NCI-H460 (cell line): ENCODE measurements at regions not wholly inside any gene's neighbourhood (a gene's known extent, or its start where the extent isn't known, plus 50 kb on each side); places are given as distances from the start of the nearest gene placed in this dataset.

Source experiments
- DNase-seq: peaks from one replicate; pipeline ENCODE4 v3.0.0-alpha.2; 2016; ENCODE audit warnings: low read depth; ENCODE audit errors: extremely low read depth

- no peak for DNase-seq
These were observed 72.8 kb upstream of the PRR20G start for GRCh38 chr3:127360647-127361046.

- DNase-seq, result no peak
These were observed 70.8 kb upstream of the PRR20G start for GRCh38 chr3:127358641-127359040.

- no peak for DNase-seq
These were observed 68.5 kb upstream of the PRR20G start for GRCh38 chr3:127356381-127356780.

- no peak for DNase-seq
These were observed 66.9 kb upstream of the PRR20G start for GRCh38 chr3:127354761-127355160.

DNA sequence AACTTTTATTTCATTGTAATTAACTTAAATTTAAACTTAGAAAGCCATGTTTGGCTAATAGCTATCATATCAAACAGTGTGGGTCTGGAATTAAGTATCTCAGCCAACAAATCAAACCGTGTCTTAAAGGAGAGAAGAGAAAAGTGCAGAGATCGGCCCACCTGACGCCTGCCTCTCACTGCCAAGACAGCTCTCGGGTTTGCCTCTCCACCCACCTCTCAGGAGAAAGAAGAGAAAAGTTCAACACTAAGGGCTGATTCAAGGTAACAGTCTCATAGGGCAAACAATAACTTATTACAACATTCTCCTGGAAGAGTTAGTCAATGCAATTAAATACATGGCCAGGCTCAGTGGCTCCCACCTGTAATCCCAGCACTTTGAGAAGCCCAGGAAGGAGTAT lies 64.8 kb upstream of the PRR20G start:
- no peak for DNase-seq

- no peak for DNase-seq
These were observed 64.0 kb upstream of the PRR20G start for GRCh38 chr3:127351775-127352350.

GRCh38 chr3:127351321-127351720 lies 63.5 kb upstream of the PRR20G start:
- DNase-seq, result no peak

GRCh38 chr3:127350172-127351050 lies 62.6 kb upstream of the PRR20G start:
- no peak for DNase-seq

DNA sequence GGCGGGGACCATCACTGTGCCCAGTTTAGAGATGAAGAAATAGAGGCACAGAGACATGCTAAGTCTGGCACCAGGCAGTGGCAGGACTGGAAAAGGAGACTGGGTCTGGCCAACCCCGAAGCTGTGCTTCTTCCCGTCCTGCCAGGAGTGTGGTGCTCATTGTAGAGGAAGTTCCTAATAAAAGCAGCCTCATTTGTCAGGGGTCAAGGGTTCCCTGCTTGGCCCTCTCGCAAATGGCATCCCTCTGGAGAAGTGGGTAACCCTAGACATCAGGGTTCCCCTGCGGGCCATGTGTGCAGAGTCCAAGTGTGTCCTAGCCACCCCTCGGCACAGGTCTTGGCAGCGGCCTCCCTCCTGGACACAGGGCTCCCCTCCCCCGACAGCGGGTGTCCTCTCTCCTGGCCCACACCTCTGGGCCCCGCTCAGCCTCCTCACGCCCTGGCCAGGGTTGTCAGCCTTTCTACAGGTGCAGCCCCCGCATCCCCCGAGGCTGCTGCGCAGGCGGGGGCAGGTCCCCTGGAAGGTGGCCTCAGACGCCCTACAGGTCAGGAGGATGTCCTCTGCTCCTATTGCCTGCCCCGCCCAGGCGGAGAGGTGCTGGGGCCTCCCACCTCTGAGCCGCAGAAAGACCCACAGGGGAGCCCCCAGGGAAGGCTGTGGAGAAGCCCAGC lies 61.8 kb upstream of the PRR20G start:
- DNase-seq, result no peak

GRCh38 chr3:127342735-127343134 lies 54.9 kb upstream of the PRR20G start:
- no peak for DNase-seq

- DNase-seq, result no peak
These were observed 52.3 kb upstream of the PRR20G start for GRCh38 chr3:127339928-127340861.

GRCh38 chr3:127339016-127339415 lies 51.2 kb upstream of the PRR20G start:
- DNase-seq, result no peak

- DNase-seq, result no peak
These were observed 50.2 kb upstream of the PRR20G start for GRCh38 chr3:127337911-127338531.
